ENCODE measurements at regions not wholly inside any gene's neighbourhood (a gene's known extent, or its start where the extent isn't known, plus 50 kb on each side); places are given as distances from the start of the nearest gene placed in this dataset.

DNA sequence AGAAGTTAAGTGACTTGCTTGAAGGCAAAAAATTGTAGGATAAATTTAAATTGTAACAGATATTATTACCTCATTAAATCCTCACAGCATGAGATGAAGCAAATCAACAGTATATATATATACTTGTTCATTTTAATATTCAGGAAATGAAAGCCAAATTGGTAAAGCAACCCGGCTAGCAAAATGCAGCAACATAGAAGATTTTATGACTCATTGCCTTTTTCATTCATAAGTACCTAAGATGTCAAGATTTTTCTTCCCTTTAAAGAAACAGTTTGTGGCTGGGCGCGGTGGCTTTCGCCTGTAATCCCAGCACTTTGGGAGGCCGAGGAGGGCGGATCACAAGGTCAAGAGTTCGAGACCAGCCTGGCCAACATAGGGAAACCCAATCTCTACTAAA is 190.5 kb upstream of the NRIP1 start:
- Histone ChIP-seq H3K27ac (no peak overlapping the region), H3K4me3 (no peak overlapping the region), H3K9me3 (no peaks in the 10 kb centered on the region), H3K4me1 (peaks cover 0 to 1% (median 0%) of the 10 kb centered on the region in 12 donors), H3K27me3 (no peaks in the 10 kb centered on the region), H3K36me3 (no peaks in the 10 kb centered on the region)
- no peak for TF ChIP-seq CTCF (IDR thresholded peaks at IDR 0.05)
- TF ChIP-seq POLR2A (IDR thresholded peaks at IDR 0.05), result no peak
- DNase-seq, result no peak
- ATAC-seq, result no peak
- intact Hi-C loops (cut with DNase I), result no loop called here
- WGBS, 4 donors, result 75 to 89% (median 84%) methylated on average over 7 of the region's 7 CpGs

- H3K4me1 ChIP-seq, result no peaks in the 10 kb centered on the region
- H3K4me3 ChIP-seq, result no peak overlapping the region
- no peaks in the 10 kb centered on the region for H3K9me3 ChIP-seq
- no peak overlapping the region for H3K27ac ChIP-seq
- DNase-seq, result peak in 1 of 5 donors; percentile 9
- H3K36me3 ChIP-seq, result no peaks in the 10 kb centered on the region
- H3K27me3 ChIP-seq, result no peaks in the 10 kb centered on the region
- intact Hi-C loops (cut with DNase I), result no loop called here
- TF ChIP-seq CTCF (IDR thresholded peaks at IDR 0.05), result no peak
- no peak for TF ChIP-seq POLR2A (IDR thresholded peaks at IDR 0.05)
- no peak for ATAC-seq
Measured at GRCh38 chr21:15255763-15256162, 191.0 kb upstream of the NRIP1 start.

DNA sequence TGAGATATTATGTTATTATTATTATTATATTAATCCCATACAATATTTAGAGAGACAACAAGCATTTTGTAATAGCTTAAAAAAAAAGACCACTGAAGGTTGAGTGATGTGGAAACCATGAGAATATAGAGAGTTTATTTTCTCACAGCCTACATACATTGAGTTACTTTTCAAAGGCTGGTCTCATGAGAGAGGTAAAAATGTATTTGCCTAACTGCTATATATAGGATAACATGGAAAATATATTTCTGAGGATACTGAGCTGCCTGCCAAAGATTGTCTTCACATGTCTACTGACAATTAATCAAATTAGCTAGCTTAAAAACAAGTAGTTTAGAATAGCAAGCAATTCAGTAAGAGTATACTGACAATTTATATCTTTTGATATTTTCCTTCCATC is 192.2 kb upstream of the NRIP1 start:
- no peak for ATAC-seq
- no peak overlapping the region for H3K4me3 ChIP-seq
- intact Hi-C loops (cut with DNase I), result no loop called here
- H3K27me3 ChIP-seq, result no peaks in the 10 kb centered on the region
- no peaks in the 10 kb centered on the region for H3K36me3 ChIP-seq
- no peak for DNase-seq
- H3K4me1 ChIP-seq, result no peaks in the 10 kb centered on the region
- no peak for TF ChIP-seq POLR2A (IDR thresholded peaks at IDR 0.05)
- no peak for TF ChIP-seq CTCF (IDR thresholded peaks at IDR 0.05)
- H3K9me3 ChIP-seq, result no peaks in the 10 kb centered on the region
- no peak overlapping the region for H3K27ac ChIP-seq

- TF ChIP-seq POLR2A (IDR thresholded peaks at IDR 0.05) (no peak), CTCF (IDR thresholded peaks at IDR 0.05) (no peak)
- 77 to 85% (median 80%) methylated on average over 4 of the region's 4 CpGs for WGBS, 4 donors
- no peak for ATAC-seq
Measured at GRCh38 chr21:15257646-15258045, 192.8 kb upstream of the NRIP1 start.

More at GRCh38 chr21:15257646-15258045, 192.8 kb upstream of the NRIP1 start:
- H3K4me3 ChIP-seq, result no peak overlapping the region
- intact Hi-C loops (cut with DNase I), result no loop called here
- DNase-seq, result no peak
- no peaks in the 10 kb centered on the region for H3K4me1 ChIP-seq
- H3K27ac ChIP-seq, result no peak overlapping the region
- H3K27me3 ChIP-seq, result no peaks in the 10 kb centered on the region
- H3K36me3 ChIP-seq, result no peaks in the 10 kb centered on the region
- no peaks in the 10 kb centered on the region for H3K9me3 ChIP-seq

Measured in heart left ventricle (tissue), 16 donors.